SKM-1 (cell line): ENCODE measurements at regions not wholly inside any gene's neighbourhood (a gene's known extent, or its start where the extent isn't known, plus 50 kb on each side); places are given as distances from the start of the nearest gene placed in this dataset.

Experiments
- DNase-seq: peaks from one replicate; lab custom pipeline; 2025; ENCODE audit not compliant: unreplicated experiment; lab: John Stamatoyannopoulos, UW

GRCh38 chr6:4591218-4591617 lies 185.0 kb upstream of the CDYL start:
- DNase-seq: no peak

- DNase-seq: no peak
These were observed 186.9 kb upstream of the CDYL start for GRCh38 chr6:4589295-4589694.

GRCh38 chr6:4588581-4588980 lies 187.6 kb upstream of the CDYL start:
- no peak for DNase-seq

GRCh38 chr6:4588163-4588562 lies 188.0 kb upstream of the CDYL start:
- no peak for DNase-seq

GRCh38 chr6:4587171-4587570 lies 189.0 kb upstream of the CDYL start:
- DNase-seq: no peak

- no peak for DNase-seq
These were observed 189.7 kb upstream of the CDYL start for GRCh38 chr6:4586469-4586859.

GRCh38 chr6:4585682-4586468 lies 190.3 kb upstream of the CDYL start:
- no peak for DNase-seq

GRCh38 chr6:4584801-4585200 lies 191.4 kb upstream of the CDYL start:
- no peak for DNase-seq

GRCh38 chr6:4582506-4583417 lies 193.4 kb upstream of the CDYL start:
- DNase-seq: no peak

GRCh38 chr6:4581468-4582385 lies 194.5 kb upstream of the CDYL start:
- no peak for DNase-seq

- DNase-seq: no peak
These were observed 195.8 kb upstream of the CDYL start for GRCh38 chr6:4580361-4580760.

GRCh38 chr6:4577406-4577805 lies 198.8 kb upstream of the CDYL start:
- no peak for DNase-seq

GRCh38 chr6:4575714-4576113 lies 200.5 kb upstream of the CDYL start:
- no peak for DNase-seq

- DNase-seq: no peak
These were observed 202.2 kb upstream of the CDYL start for GRCh38 chr6:4574007-4574406.

- DNase-seq: no peak
These were observed 205.2 kb upstream of the CDYL start for GRCh38 chr6:4571011-4571410.

GRCh38 chr6:4568138-4568537 lies 208.1 kb upstream of the CDYL start:
- no peak for DNase-seq

- DNase-seq: no peak
These were observed 209.1 kb upstream of the CDYL start for GRCh38 chr6:4567141-4567540.

- no peak for DNase-seq
These were observed 210.6 kb upstream of the CDYL start for GRCh38 chr6:4565301-4566250.

GRCh38 chr6:4564801-4565271 lies 211.4 kb upstream of the CDYL start:
- no peak for DNase-seq

GRCh38 chr6:4563877-4564276 lies 212.3 kb upstream of the CDYL start:
- no peak for DNase-seq
